HepG2 (cell line): ENCODE measurements at regions not wholly inside any gene's neighbourhood (a gene's known extent, or its start where the extent isn't known, plus 50 kb on each side); places are given as distances from the start of the nearest gene placed in this dataset.

Experiments
- ATAC-seq: fragments of 200-7000 bp; cut with Tn5 transposase; 3 replicates; pipeline ENCODE4 v1.9.1; 2020; ENCODE audit warnings: mild to moderate bottlenecking, moderate library complexity
- BruUV-seq: library from RNA; stranded (reverse); fragments of 400-500 nt; replicated peaks from 2 replicates; lab custom pipeline; 2021; lab: Mats Ljungman, UMichigan
- CTCF ChIA-PET: fragments of 300-600 bp; formaldehyde crosslinking; extraction: SDS; loops from one replicate; lab custom pipeline; 2021; ENCODE audit warnings: low total read pairs, inconsistent platforms, low intra/inter-chr PET ratio; lab: Yijun Ruan, JAX
- POLR2A ChIA-PET: fragments of 350-600 bp; sonication (Branson Sonifier 250); formaldehyde crosslinking; loops from one replicate; lab custom pipeline; 2020; ENCODE audit warnings: antibody characterized with exemption, inconsistent platforms; lab: Yijun Ruan, JAX
- DNase-seq: peaks from one replicate; pipeline ENCODE4 v3.0.0-alpha.2; 2015; ENCODE audit warnings: low spot score
- FAIRE-seq: peaks from 3 replicates; lab custom pipeline; 2011; peaks lifted over from hg19 to GRCh38; lab: Jason Lieb, UNC
- H2AFZ ChIP-seq: one replicate; pipeline ENCODE4 v1.6.1; 2011; ENCODE audit warnings: low read length, inconsistent platforms
- H3K27ac ChIP-seq: fragments of 300-600 bp; 3 replicates; pipeline ENCODE4 v1.8.0; 2011; ENCODE audit warnings: mixed run types, mild to moderate bottlenecking, mixed read lengths, low read length, inconsistent platforms; ENCODE audit not compliant: insufficient read depth; ENCODE audit errors: extremely low read length
- H3K27me3 ChIP-seq, 2 experiments: fragments of 200-600 bp in 1 of 2; 2 replicates in 1 of 2; 3 replicates in 1 of 2; pipeline versions ENCODE4 v1.6.0 to v1.8.0; 2011; ENCODE audit warnings: low read length in 2 of 2, mild to moderate bottlenecking in 2 of 2, moderate library complexity in 2 of 2, inconsistent platforms in 1 of 2; ENCODE audit not compliant: insufficient read depth in 2 of 2, control insufficient read depth in 1 of 2
- H3K36me3 ChIP-seq, 2 experiments: fragments of 200-600 bp in 1 of 2; replicated peaks in 1 of 2; 2 replicates in 1 of 2; 3 replicates in 1 of 2; pipeline versions ENCODE4 v1.5.1 to v1.8.0; 2011; ENCODE audit warnings: low read length in 2 of 2, inconsistent platforms in 1 of 2; ENCODE audit not compliant: insufficient read depth in 2 of 2, control insufficient read depth in 1 of 2
- H3K4me1 ChIP-seq: 2 replicates; pipeline ENCODE4 v1.5.1; 2012; ENCODE audit warnings: low read length, inconsistent platforms; ENCODE audit not compliant: insufficient read depth
- H3K4me2 ChIP-seq: 2 replicates; pipeline ENCODE4 v1.6.0; 2011; ENCODE audit warnings: low read depth, low read length, inconsistent platforms
- H3K4me3 ChIP-seq, 3 experiments: fragments of 200-600 bp in 1 of 3; sonication (generic), shearing (Covaris generic) in 1 of 3; replicated peaks in 1 of 3; 2 replicates each; pipeline ENCODE4 v1.5.1; 2011 to 2016; ENCODE audit warnings: low read length in 3 of 3, inconsistent platforms in 2 of 3, low read depth in 2 of 3, mild to moderate bottlenecking in 2 of 3, control low read depth in 1 of 3, mixed read lengths in 1 of 3; ENCODE audit not compliant: insufficient read depth in 1 of 3
- H3K79me2 ChIP-seq: one replicate; pipeline ENCODE4 v1.6.1; 2011; ENCODE audit warnings: low read length, inconsistent platforms; ENCODE audit not compliant: insufficient read depth
- H3K9ac ChIP-seq: 2 replicates; pipeline ENCODE4 v1.6.0; 2011; ENCODE audit warnings: mild to moderate bottlenecking, low read depth, low read length, inconsistent platforms; ENCODE audit not compliant: insufficient read depth
- H3K9me3 ChIP-seq: 2 replicates; pipeline ENCODE4 v1.5.1; 2012; ENCODE audit warnings: mild to moderate bottlenecking, low read length
- H4K20me1 ChIP-seq: 2 replicates; pipeline ENCODE4 v1.6.0; 2011; ENCODE audit warnings: inconsistent platforms, mild to moderate bottlenecking, low read length, moderate library complexity; ENCODE audit not compliant: insufficient read depth
- BCL6 ChIP-seq: IDR thresholded peaks from 2 replicates; pipeline ENCODE4 v1.6.1; 2016; ENCODE audit warnings: missing genetic modification reagents, missing compliant biosample characterization
- DMAP1 ChIP-seq: IDR thresholded peaks from 2 replicates; pipeline ENCODE4 v1.6.1; 2016
- E2F1 ChIP-seq: sonication (generic); formaldehyde crosslinking; IDR thresholded peaks from 2 replicates; pipeline ENCODE4 v1.5.0; 2020; ENCODE audit warnings: missing genetic modification reagents
- HDAC1 ChIP-seq: sonication (generic); formaldehyde crosslinking; IDR thresholded peaks from 2 replicates; pipeline ENCODE4 v1.5.1; 2020; ENCODE audit warnings: mild to moderate bottlenecking, missing genetic modification reagents
- JUND ChIP-seq: sonication (generic); formaldehyde crosslinking; IDR thresholded peaks from 2 replicates; pipeline ENCODE4 v1.8.0; 2022; ENCODE audit warnings: mild to moderate bottlenecking, missing genetic modification reagents
- LCORL ChIP-seq, 2 experiments: fragments of 450-650 bp in 1 of 2; sonication (generic) in 1 of 2; formaldehyde crosslinking in 1 of 2; IDR thresholded peaks; 2 replicates each; pipeline versions ENCODE4 v1.5.0 to v1.6.1; 2017 to 2020; ENCODE audit warnings: antibody characterized with exemption in 1 of 2, missing genetic modification reagents in 1 of 2
- NCOR1 ChIP-seq: fragments of 200-600 bp; sonication (generic); IDR thresholded peaks from 2 replicates; pipeline ENCODE4 v1.7.0; 2017; ENCODE audit warnings: antibody characterized with exemption, low read length, borderline replicate concordance
- PREB ChIP-seq: sonication (generic); formaldehyde crosslinking; IDR thresholded peaks from 2 replicates; pipeline ENCODE4 v1.4.0; 2020; ENCODE audit warnings: missing genetic modification reagents
- PTBP1 ChIP-seq: fragments of 200-400 bp; formaldehyde crosslinking; IDR thresholded peaks from 2 replicates; pipeline ENCODE4 v1.6.1; 2018; ENCODE audit warnings: low read length, low read depth; ENCODE audit not compliant: poor library complexity, severe bottlenecking
- RAD51 ChIP-seq: fragments of 450-650 bp; IDR thresholded peaks from 2 replicates; pipeline ENCODE4 v1.6.1; 2016; ENCODE audit warnings: borderline replicate concordance
- ZNF558 ChIP-seq: sonication (generic); formaldehyde crosslinking; IDR thresholded peaks from 2 replicates; pipeline ENCODE4 v1.9.0; 2022; ENCODE audit warnings: mild to moderate bottlenecking, missing genetic modification reagents, borderline replicate concordance
- ZNF570 ChIP-seq: sonication (generic); formaldehyde crosslinking; IDR thresholded peaks from 2 replicates; pipeline ENCODE4 v1.4.0; 2020; ENCODE audit warnings: mild to moderate bottlenecking, missing genetic modification reagents, borderline replicate concordance
- ZNF891 ChIP-seq: sonication (generic); formaldehyde crosslinking; IDR thresholded peaks from 2 replicates; pipeline ENCODE4 v1.5.0; 2020; ENCODE audit warnings: mild to moderate bottlenecking, missing genetic modification reagents
- WGBS: methylation state at CpG from one replicate; pipeline ENCODE4 v1.1.6; 2017; ENCODE audit warnings: low lambda C conversion rate; 5-methylcytosine and 5-hydroxymethylcytosine counted together
- in situ Hi-C: cut with HindIII; loops from 2 replicates; pipeline ENCODE4 v1.10.0; 2017; ENCODE audit warnings: low pct_unique_long_range_greater_than_20kb; ENCODE audit not compliant: extremely low pct_ligation_motif_present
- intact Hi-C: fragments of 100-400 bp; cut with micrococcal nuclease; formaldehyde crosslinking; loops from one replicate; pipeline ENCODE4 v1.10.0; 2022; ENCODE audit not compliant: unreplicated experiment
- TF ChIP-seq, protein P1 (sequence below): sonication (generic); formaldehyde crosslinking; IDR thresholded peaks from 2 replicates; pipeline ENCODE4 v1.4.0; 2020; ENCODE audit warnings: missing genetic modification reagents
- TF ChIP-seq, protein P2 (sequence below): IDR thresholded peaks from 2 replicates; pipeline ENCODE4 v1.6.1; 2016; ENCODE audit warnings: missing compliant biosample characterization, missing genetic modification reagents, borderline replicate concordance
- TF ChIP-seq, protein P3 (sequence below): IDR thresholded peaks from 2 replicates; pipeline ENCODE4 v1.6.1; 2012; ENCODE audit warnings: inconsistent platforms
- TF ChIP-seq, protein P4 (sequence below): sonication (generic); formaldehyde crosslinking; IDR thresholded peaks from 2 replicates; pipeline ENCODE4 v1.5.0; 2020; ENCODE audit warnings: missing genetic modification reagents, mild to moderate bottlenecking, borderline replicate concordance

GRCh38 chr13:85313761-85314503, 485.3 kb downstream of the SLITRK6 start (continued):
- TF ChIP-seq, protein P1, sequence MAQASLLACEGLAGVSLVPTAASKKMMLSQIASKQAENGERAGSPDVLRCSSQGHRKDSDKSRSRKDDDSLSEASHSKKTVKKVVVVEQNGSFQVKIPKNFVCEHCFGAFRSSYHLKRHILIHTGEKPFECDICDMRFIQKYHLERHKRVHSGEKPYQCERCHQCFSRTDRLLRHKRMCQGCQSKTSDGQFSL (CRISPR knock-in tag), result no peak
- TF ChIP-seq, protein P2, sequence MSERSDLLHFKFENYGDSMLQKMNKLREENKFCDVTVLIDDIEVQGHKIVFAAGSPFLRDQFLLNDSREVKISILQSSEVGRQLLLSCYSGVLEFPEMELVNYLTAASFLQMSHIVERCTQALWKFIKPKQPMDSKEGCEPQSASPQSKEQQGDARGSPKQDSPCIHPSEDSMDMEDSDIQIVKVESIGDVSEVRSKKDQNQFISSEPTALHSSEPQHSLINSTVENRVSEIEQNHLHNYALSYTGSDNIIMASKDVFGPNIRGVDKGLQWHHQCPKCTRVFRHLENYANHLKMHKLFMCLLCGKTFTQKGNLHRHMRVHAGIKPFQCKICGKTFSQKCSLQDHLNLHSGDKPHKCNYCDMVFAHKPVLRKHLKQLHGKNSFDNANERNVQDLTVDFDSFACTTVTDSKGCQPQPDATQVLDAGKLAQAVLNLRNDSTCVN, result no peak
- TF ChIP-seq ZNF570 (CRISPR knock-in tag) (no peak), ZNF891 (CRISPR knock-in tag) (no peak), E2F1 (CRISPR knock-in tag) (no peak), NCOR1 (no peak)

- Histone ChIP-seq H3K4me2 (no peak overlapping the region), H3K27me3 (no peaks in the 10 kb centered on the region), H3K9me3 (no peaks in the 10 kb centered on the region), H3K4me3 (no peak overlapping the region), H3K36me3 (no peaks in the 10 kb centered on the region), H3K27ac (no peak overlapping the region), H3K9ac (no peak overlapping the region), H2AFZ (no peak overlapping the region), H3K79me2 (no peaks in the 10 kb centered on the region), H3K4me1 (no peaks in the 10 kb centered on the region), H4K20me1 (no peaks in the 10 kb centered on the region)
- POLR2A ChIA-PET, result no interaction called here
- no peak for FAIRE-seq
- CTCF ChIA-PET, result no interaction called here
- no peak for DNase-seq
- in situ Hi-C loops, result no loop called here
- no peak for ATAC-seq
- 0% methylated on average over 4 of the region's 4 CpGs for WGBS
- intact Hi-C loops, result no loop called here
- BruUV-seq, result no TSS peak
- TF ChIP-seq HDAC1 (CRISPR knock-in tag) (no peak), JUND (CRISPR knock-in tag) (no peak), LCORL (IDR thresholded peaks at IDR 0.05) (no peak), LCORL (CRISPR knock-in tag; IDR thresholded peaks at IDR 0.05) (no peak), RAD51 (no peak), ZNF558 (CRISPR knock-in tag) (no peak), PREB (CRISPR knock-in tag) (no peak), BCL6 (no peak), PTBP1 (no peak), DMAP1 (no peak)
- TF ChIP-seq, protein P3, sequence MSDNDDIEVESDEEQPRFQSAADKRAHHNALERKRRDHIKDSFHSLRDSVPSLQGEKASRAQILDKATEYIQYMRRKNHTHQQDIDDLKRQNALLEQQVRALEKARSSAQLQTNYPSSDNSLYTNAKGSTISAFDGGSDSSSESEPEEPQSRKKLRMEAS, result no peak
- TF ChIP-seq, protein P4, sequence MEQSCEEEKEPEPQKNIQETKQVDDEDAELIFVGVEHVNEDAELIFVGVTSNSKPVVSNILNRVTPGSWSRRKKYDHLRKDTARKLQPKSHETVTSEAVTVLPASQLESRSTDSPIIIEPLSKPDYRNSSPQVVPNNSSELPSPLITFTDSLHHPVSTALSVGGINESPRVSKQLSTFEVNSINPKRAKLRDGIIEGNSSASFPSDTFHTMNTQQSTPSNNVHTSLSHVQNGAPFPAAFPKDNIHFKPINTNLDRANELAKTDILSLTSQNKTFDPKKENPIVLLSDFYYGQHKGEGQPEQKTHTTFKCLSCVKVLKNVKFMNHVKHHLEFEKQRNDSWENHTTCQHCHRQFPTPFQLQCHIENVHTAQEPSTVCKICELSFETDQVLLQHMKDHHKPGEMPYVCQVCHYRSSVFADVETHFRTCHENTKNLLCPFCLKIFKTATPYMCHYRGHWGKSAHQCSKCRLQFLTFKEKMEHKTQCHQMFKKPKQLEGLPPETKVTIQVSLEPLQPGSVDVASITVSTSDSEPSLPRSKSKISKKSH, result no peak
Observed at GRCh38 chr13:85312071-85312470, 487.1 kb downstream of the SLITRK6 start.
